ENCODE measurements at regions not wholly inside any gene's neighbourhood (a gene's known extent, or its start where the extent isn't known, plus 50 kb on each side); places are given as distances from the start of the nearest gene placed in this dataset.
"Not testable (repeated sequence)": the region's sequence is repeated elsewhere in the genome, so short reads cannot be mapped to it uniquely, and the experiment has no call there.

GRCh38 chr1:610538-610937 lies 75.9 kb downstream of the OR4F16 start:
- not testable (repeated sequence) for H3K9me3 ChIP-seq, H3K27me3 ChIP-seq, H3K36me3 ChIP-seq, H3K4me1 ChIP-seq, H3K4me3 ChIP-seq, H3K27ac ChIP-seq
- no CpG with 5 or more reads among the region's 33 CpGs for WGBS
- DNase-seq (ENCODE audit: low spot score in 2 of 2): peak in 1 of 2 donors; percentile 3

DNA sequence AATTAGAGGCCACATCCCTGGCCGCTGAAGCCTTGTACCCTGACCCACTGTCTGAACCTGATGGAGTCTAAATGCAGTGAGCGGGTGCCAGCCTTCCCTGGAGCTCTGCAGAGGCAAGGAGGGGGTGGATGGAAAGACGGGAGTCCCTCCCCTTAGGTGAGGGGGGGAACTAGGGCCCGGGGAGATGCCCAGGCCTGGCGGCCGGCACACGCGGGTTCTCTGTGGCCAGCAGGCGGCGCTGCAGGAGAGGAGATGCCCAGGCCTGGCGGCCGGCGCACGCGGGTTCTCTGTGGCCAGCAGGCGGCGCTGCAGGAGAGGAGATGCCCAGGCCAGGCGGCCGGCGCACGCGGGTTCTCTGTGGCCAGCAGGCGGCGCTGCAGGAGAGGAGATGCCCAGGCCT lies 77.3 kb downstream of the OR4F16 start:
- DNase-seq (ENCODE audit: low spot score in 2 of 2); H3K27me3 ChIP-seq; H3K4me1 ChIP-seq; H3K36me3 ChIP-seq; H3K4me3 ChIP-seq; H3K9me3 ChIP-seq; H3K27ac ChIP-seq: not testable (repeated sequence)
- WGBS: no CpG with 5 or more reads among the region's 24 CpGs

- not testable (repeated sequence) for H3K27ac ChIP-seq, H3K36me3 ChIP-seq, H3K4me1 ChIP-seq, H3K27me3 ChIP-seq, H3K9me3 ChIP-seq, H3K4me3 ChIP-seq
- peak; percentile 32 to 67 for DNase-seq (ENCODE audit: low spot score in 2 of 2)
- WGBS: no CpG with 5 or more reads among the region's 27 CpGs
These were observed 81.2 kb downstream of the OR4F16 start for GRCh38 chr1:605279-605678.

GRCh38 chr1:588211-588610 lies 98.2 kb downstream of the OR4F16 start:
- not testable (repeated sequence) for H3K27me3 ChIP-seq, H3K4me3 ChIP-seq, H3K27ac ChIP-seq, H3K4me1 ChIP-seq, H3K36me3 ChIP-seq, H3K9me3 ChIP-seq
- WGBS: 64% methylated on average over 6 of the region's 8 CpGs
- DNase-seq (ENCODE audit: low spot score in 2 of 2): peak in 1 of 2 donors; percentile 44

DNA sequence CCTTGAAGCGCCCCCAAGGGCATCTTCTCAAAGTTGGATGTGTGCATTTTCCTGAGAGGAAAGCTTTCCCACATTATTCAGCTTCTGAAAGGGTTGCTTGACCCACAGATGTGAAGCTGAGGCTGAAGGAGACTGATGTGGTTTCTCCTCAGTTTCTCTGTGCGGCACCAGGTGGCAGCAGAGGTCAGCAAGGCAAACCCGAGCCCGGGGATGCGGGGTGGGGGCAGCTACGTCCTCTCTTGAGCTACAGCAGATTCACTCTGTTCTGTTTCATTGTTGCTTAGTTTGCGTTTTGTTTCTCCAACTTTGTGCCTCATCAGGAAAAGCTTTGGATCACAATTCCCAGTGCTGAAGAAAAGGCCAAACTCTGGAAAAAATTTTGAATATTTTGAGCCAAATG lies 100.5 kb downstream of the OR4F16 start:
- not testable (repeated sequence) for H3K36me3 ChIP-seq, H3K27me3 ChIP-seq, H3K27ac ChIP-seq, H3K9me3 ChIP-seq, H3K4me3 ChIP-seq, H3K4me1 ChIP-seq
- TF ChIP-seq, protein P1, sequence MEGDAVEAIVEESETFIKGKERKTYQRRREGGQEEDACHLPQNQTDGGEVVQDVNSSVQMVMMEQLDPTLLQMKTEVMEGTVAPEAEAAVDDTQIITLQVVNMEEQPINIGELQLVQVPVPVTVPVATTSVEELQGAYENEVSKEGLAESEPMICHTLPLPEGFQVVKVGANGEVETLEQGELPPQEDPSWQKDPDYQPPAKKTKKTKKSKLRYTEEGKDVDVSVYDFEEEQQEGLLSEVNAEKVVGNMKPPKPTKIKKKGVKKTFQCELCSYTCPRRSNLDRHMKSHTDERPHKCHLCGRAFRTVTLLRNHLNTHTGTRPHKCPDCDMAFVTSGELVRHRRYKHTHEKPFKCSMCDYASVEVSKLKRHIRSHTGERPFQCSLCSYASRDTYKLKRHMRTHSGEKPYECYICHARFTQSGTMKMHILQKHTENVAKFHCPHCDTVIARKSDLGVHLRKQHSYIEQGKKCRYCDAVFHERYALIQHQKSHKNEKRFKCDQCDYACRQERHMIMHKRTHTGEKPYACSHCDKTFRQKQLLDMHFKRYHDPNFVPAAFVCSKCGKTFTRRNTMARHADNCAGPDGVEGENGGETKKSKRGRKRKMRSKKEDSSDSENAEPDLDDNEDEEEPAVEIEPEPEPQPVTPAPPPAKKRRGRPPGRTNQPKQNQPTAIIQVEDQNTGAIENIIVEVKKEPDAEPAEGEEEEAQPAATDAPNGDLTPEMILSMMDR (IDR thresholded peaks at IDR 0.05): peak in 1 of 2 donors; percentile 17
- WGBS: no CpG with 5 or more reads among the region's 7 CpGs
- DNase-seq (ENCODE audit: low spot score in 2 of 2): peak; percentile 76 to 91
